ENCODE measurements at regions not wholly inside any gene's neighbourhood (a gene's known extent, or its start where the extent isn't known, plus 50 kb on each side); places are given as distances from the start of the nearest gene placed in this dataset.

- Histone ChIP-seq H3K4me3 (replicated peaks; ENCODE audit: insufficient read depth, low read length) (no peak overlapping the region), H3K27me3 (ENCODE audit: insufficient read depth, poor library complexity, severe bottlenecking) (no peaks in the 10 kb centered on the region), H3K27ac (replicated peaks) (no peak overlapping the region)
- DNase-seq (ENCODE audit: low read depth in 1 of 2, low spot score in 1 of 2), result no peak
- TF ChIP-seq CTCF (IDR thresholded peaks at IDR 0.05; ENCODE audit: insufficient read depth, low read length) (no peak), REST (IDR thresholded peaks at IDR 0.05; ENCODE audit: insufficient replicate concordance, low read depth) (no peak), POLR2AphosphoS5 (IDR thresholded peaks at IDR 0.05; ENCODE audit: low read depth) (no peak), GABPA (IDR thresholded peaks at IDR 0.05; ENCODE audit: low read depth) (no peak), SPI1 (IDR thresholded peaks at IDR 0.05; ENCODE audit: borderline replicate concordance, low read depth) (no peak)
Measured at GRCh38 chr6:15121443-15121842, 124.4 kb upstream of the JARID2 start.

GRCh38 chr6:15121977-15122550 is 123.8 kb upstream of the JARID2 start:
- no peak for DNase-seq (ENCODE audit: low read depth in 1 of 2, low spot score in 1 of 2)
- Histone ChIP-seq H3K4me3 (replicated peaks; ENCODE audit: insufficient read depth, low read length) (no peak overlapping the region), H3K27me3 (ENCODE audit: insufficient read depth, poor library complexity, severe bottlenecking) (no peaks in the 10 kb centered on the region), H3K27ac (replicated peaks) (no peak overlapping the region)
- TF ChIP-seq POLR2AphosphoS5 (IDR thresholded peaks at IDR 0.05; ENCODE audit: low read depth), result no peak
- no peak for TF ChIP-seq REST (IDR thresholded peaks at IDR 0.05; ENCODE audit: insufficient replicate concordance, low read depth)
- TF ChIP-seq CTCF (IDR thresholded peaks at IDR 0.05; ENCODE audit: insufficient read depth, low read length), result no peak
- no peak for TF ChIP-seq GABPA (IDR thresholded peaks at IDR 0.05; ENCODE audit: low read depth)
- TF ChIP-seq SPI1 (IDR thresholded peaks at IDR 0.05; ENCODE audit: borderline replicate concordance, low read depth), result no peak

- no peak for TF ChIP-seq REST (IDR thresholded peaks at IDR 0.05; ENCODE audit: insufficient replicate concordance, low read depth)
- no peak for TF ChIP-seq GABPA (IDR thresholded peaks at IDR 0.05; ENCODE audit: low read depth)
- TF ChIP-seq CTCF (IDR thresholded peaks at IDR 0.05; ENCODE audit: insufficient read depth, low read length), result no peak
- TF ChIP-seq POLR2AphosphoS5 (IDR thresholded peaks at IDR 0.05; ENCODE audit: low read depth), result no peak
- no peak for TF ChIP-seq SPI1 (IDR thresholded peaks at IDR 0.05; ENCODE audit: borderline replicate concordance, low read depth)
- no peak overlapping the region for H3K4me3 ChIP-seq (replicated peaks; ENCODE audit: insufficient read depth, low read length)
- no peak overlapping the region for H3K27ac ChIP-seq (replicated peaks)
Measured at GRCh38 chr6:15129887-15130286, 116.0 kb upstream of the JARID2 start.

More at GRCh38 chr6:15129887-15130286, 116.0 kb upstream of the JARID2 start:
- no peaks in the 10 kb centered on the region for H3K27me3 ChIP-seq (ENCODE audit: insufficient read depth, poor library complexity, severe bottlenecking)
- DNase-seq (ENCODE audit: low read depth in 1 of 2, low spot score in 1 of 2), result no peak

All from HL-60 (cell line).